H9 (cell line): ENCODE measurements at regions not wholly inside any gene's neighbourhood (a gene's known extent, or its start where the extent isn't known, plus 50 kb on each side); places are given as distances from the start of the nearest gene placed in this dataset.

ENCODE experiments used
- DNase-seq: peaks from one replicate; pipeline ENCODE4 v3.0.0-alpha.2; 2017
- H2AFZ ChIP-seq: one replicate; pipeline ENCODE4 v1.6.1; 2013; ENCODE audit warnings: mild to moderate bottlenecking, low read length, control low read depth, moderate library complexity
- H2AK5ac ChIP-seq: 2 replicates; pipeline ENCODE4 v1.6.1; 2013; ENCODE audit warnings: low read length, control low read depth, mixed read lengths; ENCODE audit not compliant: insufficient read length
- H2BK120ac ChIP-seq: one replicate; pipeline ENCODE4 v1.6.1; 2013; ENCODE audit warnings: low read depth, mild to moderate bottlenecking, low read length, control low read depth, inconsistent platforms; ENCODE audit not compliant: poor library complexity, severe bottlenecking
- H2BK12ac ChIP-seq: 2 replicates; pipeline ENCODE4 v1.6.1; 2013; ENCODE audit warnings: low read length, control low read depth, mixed read lengths, low read depth; ENCODE audit not compliant: insufficient read length
- H2BK15ac ChIP-seq: 2 replicates; pipeline ENCODE4 v1.6.1; 2013; ENCODE audit warnings: low read depth, low read length, control low read depth
- H2BK20ac ChIP-seq: one replicate; pipeline ENCODE4 v1.6.1; 2013; ENCODE audit warnings: low read depth, mild to moderate bottlenecking, low read length, control low read depth, inconsistent platforms; ENCODE audit not compliant: poor library complexity, severe bottlenecking
- H2BK5ac ChIP-seq: 2 replicates; pipeline ENCODE4 v1.6.1; 2013; ENCODE audit warnings: low read length, control low read depth, mixed read lengths; ENCODE audit not compliant: insufficient read length
- H3K14ac ChIP-seq: 2 replicates; pipeline ENCODE4 v1.6.1; 2013; ENCODE audit warnings: low read length, control low read depth; ENCODE audit not compliant: insufficient read depth
- H3K18ac ChIP-seq: 2 replicates; pipeline ENCODE4 v1.6.1; 2013; ENCODE audit warnings: low read depth, mild to moderate bottlenecking, mixed read lengths, low read length, control low read depth; ENCODE audit not compliant: insufficient read length
- H3K23ac ChIP-seq: 2 replicates; pipeline ENCODE4 v1.6.1; 2013; ENCODE audit warnings: low read length, control low read depth, mixed read lengths, low read depth; ENCODE audit not compliant: insufficient read length
- H3K23me2 ChIP-seq: 2 replicates; pipeline ENCODE4 v1.6.1; 2013; ENCODE audit warnings: low read depth, mild to moderate bottlenecking, mixed read lengths, low read length, control low read depth; ENCODE audit not compliant: insufficient read length, poor library complexity, severe bottlenecking
- H3K27ac ChIP-seq: 2 replicates; pipeline ENCODE4 v1.5.1; 2013; ENCODE audit warnings: low read length, control low read depth, mixed read lengths, low read depth; ENCODE audit not compliant: insufficient read length
- H3K27me3 ChIP-seq: 2 replicates; pipeline ENCODE4 v1.6.1; 2013; ENCODE audit warnings: low read length, control low read depth, inconsistent platforms; ENCODE audit not compliant: insufficient read depth
- H3K4ac ChIP-seq: 2 replicates; pipeline ENCODE4 v1.6.1; 2013; ENCODE audit warnings: low read depth, mild to moderate bottlenecking, control low read depth, inconsistent platforms, low read length, moderate library complexity
- H3K4me1 ChIP-seq: 2 replicates; pipeline ENCODE4 v1.6.1; 2013; ENCODE audit warnings: low read length, control low read depth, inconsistent platforms; ENCODE audit not compliant: insufficient read depth
- H3K4me2 ChIP-seq: 2 replicates; pipeline ENCODE4 v1.6.1; 2013; ENCODE audit warnings: low read length, control low read depth, mixed read lengths; ENCODE audit not compliant: insufficient read length, insufficient read depth
- H3K56ac ChIP-seq: 2 replicates; pipeline ENCODE4 v1.6.1; 2013; ENCODE audit warnings: low read depth, mild to moderate bottlenecking, mixed read lengths, low read length, control low read depth; ENCODE audit not compliant: insufficient read length
- H3K79me1 ChIP-seq: 2 replicates; pipeline ENCODE4 v1.6.1; 2013; ENCODE audit warnings: low read depth, mild to moderate bottlenecking, moderate library complexity, low read length, control low read depth, inconsistent platforms; ENCODE audit not compliant: insufficient read depth, poor library complexity, severe bottlenecking
- H3K79me2 ChIP-seq: 2 replicates; pipeline ENCODE4 v1.6.1; 2013; ENCODE audit warnings: low read length, control low read depth, inconsistent platforms; ENCODE audit not compliant: insufficient read depth
- H3K9ac ChIP-seq: 2 replicates; pipeline ENCODE4 v1.6.1; 2013; ENCODE audit warnings: low read length, control low read depth, mixed read lengths; ENCODE audit not compliant: insufficient read length; ENCODE audit errors: extremely low read depth
- H3K9me3 ChIP-seq: one replicate; pipeline ENCODE4 v1.6.1; 2013; ENCODE audit warnings: low read depth, low read length, inconsistent platforms; ENCODE audit not compliant: control insufficient read depth
- H3T11ph ChIP-seq: one replicate; pipeline ENCODE4 v1.6.1; 2013; ENCODE audit warnings: mild to moderate bottlenecking, low read length, control low read depth, inconsistent platforms
- H4K20me1 ChIP-seq: one replicate; pipeline ENCODE4 v1.6.1; 2013; ENCODE audit not compliant: control insufficient read depth, insufficient read length, insufficient read depth
- H4K5ac ChIP-seq: 2 replicates; pipeline ENCODE4 v1.6.1; 2013; ENCODE audit warnings: low read depth, mild to moderate bottlenecking, mixed read lengths, low read length, control low read depth; ENCODE audit not compliant: insufficient read length
- H4K8ac ChIP-seq: replicated peaks from 2 replicates; pipeline ENCODE4 v1.6.1; 2013; ENCODE audit warnings: low read length, control low read depth, mixed read lengths, low read depth; ENCODE audit not compliant: insufficient read length
- H4K91ac ChIP-seq: 2 replicates; pipeline ENCODE4 v1.6.1; 2013; ENCODE audit warnings: low read depth, mild to moderate bottlenecking, moderate library complexity, mixed read lengths, low read length, control low read depth; ENCODE audit not compliant: insufficient read length
- H3K27ac Mint-ChIP-seq, 3 experiments: 2 replicates in 2 of 3; 3 replicates in 1 of 3; pipeline ENCODE4 v1.8.0; 2020 to 2021; ENCODE audit warnings: mixed read lengths in 3 of 3, mild to moderate bottlenecking in 1 of 3, moderate library complexity in 1 of 3
- H3K27me3 Mint-ChIP-seq: 2 replicates; pipeline ENCODE4 v1.8.0; 2021; ENCODE audit warnings: low read depth, mild to moderate bottlenecking, moderate library complexity, mixed read lengths
- H3K36me3 Mint-ChIP-seq, 3 experiments: 2 replicates in 2 of 3; 3 replicates in 1 of 3; pipeline ENCODE4 v1.8.0; 2020 to 2021; ENCODE audit warnings: low read depth in 3 of 3, mixed read lengths in 3 of 3; ENCODE audit not compliant: insufficient read depth in 1 of 3
- H3K4me1 Mint-ChIP-seq, 2 experiments: 2 replicates each; pipeline ENCODE4 v1.8.0; 2020; ENCODE audit warnings: mixed read lengths in 2 of 2
- H3K4me3 Mint-ChIP-seq, 2 experiments: 2 replicates in 1 of 2; 3 replicates in 1 of 2; pipeline ENCODE4 v1.8.0; 2020 to 2021; ENCODE audit warnings: mild to moderate bottlenecking in 2 of 2, mixed read lengths in 2 of 2, moderate library complexity in 1 of 2
- H3K9me3 Mint-ChIP-seq, 2 experiments: 2 replicates in 1 of 2; 3 replicates in 1 of 2; pipeline ENCODE4 v1.8.0; 2020; ENCODE audit warnings: mild to moderate bottlenecking in 2 of 2, mixed read lengths in 2 of 2, moderate library complexity in 1 of 2
- CTCF ChIP-seq: fragments of 200-600 bp; sonication (generic); conservative IDR thresholded peaks from 3 replicates; pipeline ENCODE4 v1.8.0; 2021; ENCODE audit warnings: antibody characterized with exemption, mild to moderate bottlenecking
- WGBS: extraction: QIAGEN DNeasy Blood & Tissue Kit; methylation state at CpG from one replicate; pipeline ENCODE4 v1.1.7; 2013; ENCODE audit warnings: missing lambda C conversion rate, low lambda C conversion rate, mixed read lengths; ENCODE audit not compliant: insufficient read length; ENCODE audit errors: extremely low coverage; 5-methylcytosine and 5-hydroxymethylcytosine counted together

GRCh38 chr2:59882822-59883221 lies 670.6 kb downstream of the BCL11A start:
- no peak overlapping the region for H2BK5ac ChIP-seq
- H3K23ac ChIP-seq: no peak overlapping the region
- no peak overlapping the region for H3K18ac ChIP-seq
- H4K91ac ChIP-seq: no peak overlapping the region
- H3K9me3 Mint-ChIP-seq: no peaks in the 10 kb centered on the region
- no peak overlapping the region for H4K8ac ChIP-seq
- TF ChIP-seq CTCF: no peak
- no peak overlapping the region for H4K5ac ChIP-seq
- H3K27ac ChIP-seq: no peak overlapping the region
- H3K4ac ChIP-seq: no peak overlapping the region
- no peak overlapping the region for H2BK12ac ChIP-seq
- H4K20me1 ChIP-seq: no peaks in the 10 kb centered on the region
- no peaks in the 10 kb centered on the region for H3K79me1 ChIP-seq
- no peak overlapping the region for H3K4me2 ChIP-seq
- H3T11ph ChIP-seq: no peak overlapping the region
- no CpG with 5 or more reads among the region's 2 CpGs for WGBS
- no peak overlapping the region for H2BK15ac ChIP-seq
- DNase-seq: no peak
- no peak overlapping the region for H3K9ac ChIP-seq
- H3K23me2 ChIP-seq: no peaks in the 10 kb centered on the region
- H2AK5ac ChIP-seq: no peak overlapping the region
- no peak overlapping the region for H2AFZ ChIP-seq
- H3K4me3 Mint-ChIP-seq: no peak overlapping the region
- no peaks in the 10 kb centered on the region; the same call in 1 of the 2 replicates for H3K27me3 Mint-ChIP-seq
- peaks cover 22 to 27% of the 10 kb centered on the region in 2 experiments for H3K4me1 Mint-ChIP-seq
- no peaks in the 10 kb centered on the region for H3K4me1 ChIP-seq
- no peaks in the 10 kb centered on the region for H3K36me3 Mint-ChIP-seq
- no peak overlapping the region for H2BK20ac ChIP-seq
- H3K27ac Mint-ChIP-seq: peak overlapping the region in 1 of 3 experiments; percentile 33; a peak in 1 of 7 replicates
- no peak overlapping the region for H3K56ac ChIP-seq
- H3K79me2 ChIP-seq: no peaks in the 10 kb centered on the region
- no peak overlapping the region for H2BK120ac ChIP-seq
- H3K9me3 ChIP-seq: no peaks in the 10 kb centered on the region
- no peaks in the 10 kb centered on the region for H3K27me3 ChIP-seq
- H3K14ac ChIP-seq: no peak overlapping the region
